VCaP (cell line): ENCODE measurements at regions not wholly inside any gene's neighbourhood (a gene's known extent, or its start where the extent isn't known, plus 50 kb on each side); places are given as distances from the start of the nearest gene placed in this dataset.

Experiments
- H3K27ac ChIP-seq: fragments of 450-650 bp; 2 replicates; pipeline ENCODE4 v1.5.1; 2017
- TF ChIP-seq, protein P1 (sequence below): fragments of 450-650 bp; conservative IDR thresholded peaks from 2 replicates; pipeline ENCODE4 v1.5.1; 2017; ENCODE audit warnings: mild to moderate bottlenecking, moderate library complexity

GRCh38 chr1:219105893-219106292, 67.8 kb upstream of the LYPLAL1 start:
- TF ChIP-seq, protein P1, sequence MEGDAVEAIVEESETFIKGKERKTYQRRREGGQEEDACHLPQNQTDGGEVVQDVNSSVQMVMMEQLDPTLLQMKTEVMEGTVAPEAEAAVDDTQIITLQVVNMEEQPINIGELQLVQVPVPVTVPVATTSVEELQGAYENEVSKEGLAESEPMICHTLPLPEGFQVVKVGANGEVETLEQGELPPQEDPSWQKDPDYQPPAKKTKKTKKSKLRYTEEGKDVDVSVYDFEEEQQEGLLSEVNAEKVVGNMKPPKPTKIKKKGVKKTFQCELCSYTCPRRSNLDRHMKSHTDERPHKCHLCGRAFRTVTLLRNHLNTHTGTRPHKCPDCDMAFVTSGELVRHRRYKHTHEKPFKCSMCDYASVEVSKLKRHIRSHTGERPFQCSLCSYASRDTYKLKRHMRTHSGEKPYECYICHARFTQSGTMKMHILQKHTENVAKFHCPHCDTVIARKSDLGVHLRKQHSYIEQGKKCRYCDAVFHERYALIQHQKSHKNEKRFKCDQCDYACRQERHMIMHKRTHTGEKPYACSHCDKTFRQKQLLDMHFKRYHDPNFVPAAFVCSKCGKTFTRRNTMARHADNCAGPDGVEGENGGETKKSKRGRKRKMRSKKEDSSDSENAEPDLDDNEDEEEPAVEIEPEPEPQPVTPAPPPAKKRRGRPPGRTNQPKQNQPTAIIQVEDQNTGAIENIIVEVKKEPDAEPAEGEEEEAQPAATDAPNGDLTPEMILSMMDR = no peak
- H3K27ac ChIP-seq = no peak overlapping the region

DNA sequence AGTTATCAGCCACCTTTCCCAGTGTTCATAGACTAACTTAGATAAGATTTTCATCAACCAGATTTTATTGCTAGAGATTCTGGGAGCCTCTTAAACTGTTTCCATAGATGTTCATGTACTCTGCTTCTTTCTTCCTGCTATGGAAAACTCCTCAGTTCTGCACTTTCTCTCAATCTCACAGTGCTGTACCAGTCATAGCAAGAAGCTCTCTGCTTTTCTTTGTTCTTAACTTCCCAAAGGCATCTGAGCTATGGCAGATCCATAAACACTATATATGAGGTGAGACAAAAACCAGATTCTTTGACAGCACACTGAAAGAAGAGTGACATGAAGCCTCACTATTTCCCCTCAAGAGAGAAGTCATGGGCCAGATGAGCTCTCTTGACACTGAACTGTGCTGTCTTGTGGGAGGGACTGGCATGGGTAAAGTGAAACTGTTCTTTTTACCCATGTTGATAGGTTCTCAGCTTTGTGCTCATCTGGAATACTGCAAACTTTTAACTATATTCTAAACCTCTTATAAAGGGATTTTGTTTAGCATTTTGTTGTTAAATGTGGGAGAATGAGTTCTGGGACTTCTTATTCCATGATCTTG, 64.2 kb upstream of the LYPLAL1 start:
- TF ChIP-seq, protein P1 = no peak

GRCh38 chr1:219113261-219113660, 60.4 kb upstream of the LYPLAL1 start:
- TF ChIP-seq, protein P1 = no peak

More for the DNA sequence above, 64.2 kb upstream of the LYPLAL1 start:
- no peak overlapping the region for H3K27ac ChIP-seq

DNA sequence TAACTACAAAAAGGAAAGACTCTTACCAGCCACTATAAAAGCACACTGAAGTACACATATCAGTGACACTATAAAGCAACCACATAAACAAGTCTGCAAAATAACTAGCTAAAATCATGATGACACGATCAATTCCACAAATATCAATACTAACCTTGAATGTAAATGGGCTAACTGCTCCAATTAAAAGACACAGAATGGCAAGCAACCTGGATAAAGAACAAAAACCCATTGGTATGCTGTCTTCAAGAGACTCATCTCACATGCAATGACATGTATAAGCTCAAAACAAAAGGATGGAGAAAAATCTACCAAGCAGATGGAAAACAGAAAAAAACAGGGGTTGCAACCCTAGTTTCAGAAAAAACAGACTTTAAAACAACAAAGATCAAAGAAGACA, 59.7 kb upstream of the LYPLAL1 start:
- H3K27ac ChIP-seq = no peak overlapping the region
- TF ChIP-seq, protein P1 = no peak

More at GRCh38 chr1:219113261-219113660, 60.4 kb upstream of the LYPLAL1 start:
- H3K27ac ChIP-seq = no peak overlapping the region

- TF ChIP-seq, protein P1 = no peak
- H3K27ac ChIP-seq = no peak overlapping the region
Observed at GRCh38 chr1:219119839-219120238, 53.8 kb upstream of the LYPLAL1 start.

GRCh38 chr1:219120624-219121544, 52.8 kb upstream of the LYPLAL1 start:
- no peak overlapping the region for H3K27ac ChIP-seq
- TF ChIP-seq, protein P1 = no peak

- H3K27ac ChIP-seq = no peak overlapping the region
- TF ChIP-seq, protein P1 = no peak
Observed at GRCh38 chr1:219121679-219122078, 52.0 kb upstream of the LYPLAL1 start.
